ENCODE measurements at regions not wholly inside any gene's neighbourhood (a gene's known extent, or its start where the extent isn't known, plus 50 kb on each side); places are given as distances from the start of the nearest gene placed in this dataset.

- DNase-seq, result no peak
- no peak overlapping the region for H3K9ac ChIP-seq (ENCODE audit: low read depth in 2 of 2, low read length in 2 of 2)
- intact Hi-C loops (cut with DNase I), result no loop called here
- no peaks in the 10 kb centered on the region for H3K27me3 ChIP-seq
- no peak overlapping the region for H3K27ac ChIP-seq
- H3K9me3 ChIP-seq, result no peaks in the 10 kb centered on the region
- TF ChIP-seq CTCF (IDR thresholded peaks at IDR 0.05), result no peak
- no peak overlapping the region for H3K4me3 ChIP-seq
- H3K4me1 ChIP-seq, result peaks cover 4% of the 10 kb centered on the region
- H3K36me3 ChIP-seq, result no peaks in the 10 kb centered on the region
Observed at GRCh38 chr10:32147730-32148129, 91.5 kb upstream of the KIF5B start.

GRCh38 chr10:32146166-32146565, 89.9 kb upstream of the KIF5B start:
- no peak for TF ChIP-seq CTCF (IDR thresholded peaks at IDR 0.05)
- DNase-seq, result no peak
- H3K9me3 ChIP-seq, result no peaks in the 10 kb centered on the region
- intact Hi-C loops (cut with DNase I), result no loop called here
- H3K4me1 ChIP-seq, result peaks cover 4% of the 10 kb centered on the region
- no peaks in the 10 kb centered on the region for H3K36me3 ChIP-seq
- H3K4me3 ChIP-seq, result no peak overlapping the region
- H3K9ac ChIP-seq (ENCODE audit: low read depth in 2 of 2, low read length in 2 of 2), result no peak overlapping the region
- H3K27me3 ChIP-seq, result no peaks in the 10 kb centered on the region
- no peak overlapping the region for H3K27ac ChIP-seq

- H3K36me3 ChIP-seq, result no peaks in the 10 kb centered on the region
- peak overlapping the region in 1 of 2 donors; percentile 78 for H3K9ac ChIP-seq (ENCODE audit: low read depth in 2 of 2, low read length in 2 of 2)
- TF ChIP-seq CTCF (IDR thresholded peaks at IDR 0.05), result no peak
- H3K4me1 ChIP-seq, result no peaks in the 10 kb centered on the region
- H3K27me3 ChIP-seq, result no peaks in the 10 kb centered on the region
- H3K9me3 ChIP-seq, result no peaks in the 10 kb centered on the region
- peak; percentile 77 for DNase-seq
- peak overlapping the region; percentile 69 for H3K27ac ChIP-seq
- no peak overlapping the region for H3K4me3 ChIP-seq
- intact Hi-C loops (cut with DNase I), result no loop called here
Observed at GRCh38 chr10:32144817-32145688, 88.8 kb upstream of the KIF5B start.

DNA sequence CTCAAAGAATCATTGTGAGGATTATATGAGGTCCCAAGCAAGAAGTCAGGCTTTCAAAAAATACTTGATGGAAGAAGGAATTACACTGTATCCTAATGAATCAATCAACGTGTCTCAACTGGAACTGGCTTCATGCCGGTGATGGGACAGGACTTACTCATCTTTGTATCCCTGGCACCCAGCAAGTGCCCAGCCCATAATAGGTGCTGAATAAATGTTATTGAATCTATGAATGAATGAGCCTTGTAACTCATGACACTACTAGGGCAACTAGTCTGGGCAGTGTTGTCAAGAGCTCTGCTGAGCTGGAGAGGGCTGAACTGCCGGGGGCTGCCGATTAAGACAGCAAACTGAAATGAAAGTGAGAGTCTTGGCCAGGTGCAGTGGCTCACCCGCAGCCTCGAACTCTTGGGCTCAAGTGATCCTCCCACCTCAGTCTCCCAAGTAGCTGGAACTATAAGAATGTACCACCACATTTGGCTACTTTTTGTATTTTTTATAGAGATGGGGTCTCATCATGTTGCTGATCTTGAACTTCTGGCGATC, 87.2 kb upstream of the KIF5B start:
- no peaks in the 10 kb centered on the region for H3K36me3 ChIP-seq
- no peaks in the 10 kb centered on the region for H3K27me3 ChIP-seq
- no peaks in the 10 kb centered on the region for H3K9me3 ChIP-seq
- H3K4me3 ChIP-seq, result no peak overlapping the region
- no peak overlapping the region for H3K9ac ChIP-seq (ENCODE audit: low read depth in 2 of 2, low read length in 2 of 2)
- no peak for TF ChIP-seq CTCF (IDR thresholded peaks at IDR 0.05)
- intact Hi-C loops (cut with DNase I), result no loop called here
- no peak overlapping the region for H3K27ac ChIP-seq
- peaks cover 5% of the 10 kb centered on the region for H3K4me1 ChIP-seq
- DNase-seq, result no peak

- intact Hi-C loops (cut with DNase I), result no loop called here
- H3K4me3 ChIP-seq, result no peak overlapping the region
- peaks cover 5% of the 10 kb centered on the region for H3K4me1 ChIP-seq
- DNase-seq, result no peak
- H3K27me3 ChIP-seq, result no peaks in the 10 kb centered on the region
- no peaks in the 10 kb centered on the region for H3K36me3 ChIP-seq
- no peak overlapping the region for H3K27ac ChIP-seq
- TF ChIP-seq CTCF (IDR thresholded peaks at IDR 0.05), result no peak
- H3K9ac ChIP-seq (ENCODE audit: low read depth in 2 of 2, low read length in 2 of 2), result no peak overlapping the region
- H3K9me3 ChIP-seq, result no peaks in the 10 kb centered on the region
Observed at GRCh38 chr10:32142646-32143045, 86.4 kb upstream of the KIF5B start.

All from colonic mucosa (tissue), 4 donors.